Left ventricle myocardium inferior (tissue), 1 donor: ENCODE measurements at regions not wholly inside any gene's neighbourhood (a gene's known extent, or its start where the extent isn't known, plus 50 kb on each side); places are given as distances from the start of the nearest gene placed in this dataset.

Experiments
- DNase-seq: peaks from one replicate; pipeline ENCODE4 v3.0.0-alpha.2; 2020
- H3K27ac ChIP-seq: fragments of 200-600 bp; replicated peaks from 2 replicates; pipeline ENCODE4 v1.8.0; 2021
- H3K27me3 ChIP-seq: fragments of 200-600 bp; 2 replicates; pipeline ENCODE4 v1.8.0; 2021; ENCODE audit warnings: low read depth
- H3K36me3 ChIP-seq: fragments of 200-600 bp; 2 replicates; pipeline ENCODE4 v1.8.0; 2021
- H3K4me1 ChIP-seq: fragments of 200-600 bp; 2 replicates; pipeline ENCODE4 v1.8.0; 2021
- H3K4me3 ChIP-seq: fragments of 200-600 bp; 2 replicates; pipeline ENCODE4 v1.8.0; 2021; ENCODE audit warnings: mild to moderate bottlenecking, moderate library complexity
- H3K9me3 ChIP-seq: fragments of 200-600 bp; replicated peaks from 2 replicates; pipeline ENCODE4 v1.8.0; 2021
- intact Hi-C: fragments of 100-400 bp; cut with micrococcal nuclease; formaldehyde crosslinking; loops from one replicate; pipeline ENCODE4 v1.11.0; 2022
- TF ChIP-seq, protein P1 (sequence below): fragments of 200-600 bp; IDR thresholded peaks from 2 replicates; pipeline ENCODE4 v1.8.0; 2021; ENCODE audit warnings: antibody characterized with exemption, mild to moderate bottlenecking, borderline replicate concordance
- donor health status: DM: no; HTN: yes; CAD: no; lungs with severe emphysema.

DNA sequence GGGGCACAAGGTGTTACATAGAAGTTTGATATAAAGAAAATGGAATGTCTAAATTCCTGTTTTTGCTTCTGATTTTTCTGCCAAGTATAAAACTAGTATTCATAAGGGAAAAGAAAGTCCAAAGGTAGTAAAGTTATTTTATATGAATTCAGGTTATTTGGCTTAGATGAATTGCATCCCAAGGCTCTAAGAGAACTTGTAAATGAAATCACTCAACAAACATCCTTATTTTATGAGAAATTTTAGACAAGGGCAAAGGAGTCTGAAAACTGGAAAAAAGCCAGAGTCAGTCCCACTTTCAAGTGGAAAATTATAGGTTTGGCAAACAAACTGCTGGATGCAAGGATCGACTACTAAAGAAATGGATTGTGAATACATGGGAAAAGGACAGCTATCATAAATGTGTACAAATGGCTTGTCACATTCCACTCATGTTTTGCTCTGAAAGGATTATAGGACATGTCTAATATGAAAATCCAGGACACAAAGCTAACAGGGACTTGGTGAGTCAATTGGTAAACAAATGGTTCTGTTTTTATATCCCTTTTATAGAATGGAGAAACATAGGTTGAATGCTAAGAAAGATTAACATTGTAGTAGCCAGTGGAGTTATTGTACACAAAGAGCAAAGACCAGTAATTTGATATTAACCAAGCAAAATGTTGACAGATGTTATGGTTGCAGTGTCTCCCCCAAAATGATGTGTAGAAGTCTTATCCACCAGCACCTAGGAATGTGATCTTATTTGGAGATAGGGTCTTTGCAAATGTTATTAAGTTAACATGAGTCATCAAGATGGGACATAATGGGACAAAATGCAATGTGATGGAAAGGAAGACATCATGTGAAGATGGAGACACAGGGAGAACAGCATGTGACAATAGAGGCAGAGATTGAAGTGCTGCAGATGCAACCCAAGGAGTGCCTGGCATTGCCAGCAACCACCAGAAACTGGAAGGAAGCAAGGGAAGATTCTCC, 495.7 kb downstream of the TLE1 start:
- Histone ChIP-seq H3K4me1 (no peaks in the 10 kb centered on the region), H3K27ac (no peak overlapping the region), H3K36me3 (no peaks in the 10 kb centered on the region), H3K9me3 (peaks cover 6% of the 10 kb centered on the region), H3K4me3 (no peak overlapping the region), H3K27me3 (no peaks in the 10 kb centered on the region)
- no peak for DNase-seq
- TF ChIP-seq, protein P1, sequence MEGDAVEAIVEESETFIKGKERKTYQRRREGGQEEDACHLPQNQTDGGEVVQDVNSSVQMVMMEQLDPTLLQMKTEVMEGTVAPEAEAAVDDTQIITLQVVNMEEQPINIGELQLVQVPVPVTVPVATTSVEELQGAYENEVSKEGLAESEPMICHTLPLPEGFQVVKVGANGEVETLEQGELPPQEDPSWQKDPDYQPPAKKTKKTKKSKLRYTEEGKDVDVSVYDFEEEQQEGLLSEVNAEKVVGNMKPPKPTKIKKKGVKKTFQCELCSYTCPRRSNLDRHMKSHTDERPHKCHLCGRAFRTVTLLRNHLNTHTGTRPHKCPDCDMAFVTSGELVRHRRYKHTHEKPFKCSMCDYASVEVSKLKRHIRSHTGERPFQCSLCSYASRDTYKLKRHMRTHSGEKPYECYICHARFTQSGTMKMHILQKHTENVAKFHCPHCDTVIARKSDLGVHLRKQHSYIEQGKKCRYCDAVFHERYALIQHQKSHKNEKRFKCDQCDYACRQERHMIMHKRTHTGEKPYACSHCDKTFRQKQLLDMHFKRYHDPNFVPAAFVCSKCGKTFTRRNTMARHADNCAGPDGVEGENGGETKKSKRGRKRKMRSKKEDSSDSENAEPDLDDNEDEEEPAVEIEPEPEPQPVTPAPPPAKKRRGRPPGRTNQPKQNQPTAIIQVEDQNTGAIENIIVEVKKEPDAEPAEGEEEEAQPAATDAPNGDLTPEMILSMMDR, result no peak
- intact Hi-C loops, result no loop called here

DNA sequence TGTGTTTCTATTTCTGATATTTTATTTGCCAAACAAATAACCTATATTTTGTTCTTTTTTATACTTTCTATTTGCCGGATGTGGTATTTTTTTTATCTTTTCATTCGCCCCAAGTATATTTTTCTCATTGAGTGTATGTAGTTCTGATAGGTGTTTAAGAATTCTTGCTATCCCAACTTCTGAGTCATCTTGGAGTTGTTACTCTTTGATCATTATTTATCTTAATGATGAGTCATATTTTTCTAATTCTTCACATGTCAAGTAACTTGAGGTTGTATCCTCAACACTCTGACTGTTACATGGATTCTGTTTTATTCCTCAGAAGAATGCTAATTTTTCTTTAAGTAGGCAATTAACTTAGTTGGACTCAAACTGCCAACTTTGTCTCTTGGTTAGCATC, 498.1 kb downstream of the TLE1 start:
- DNase-seq, result no peak
- Histone ChIP-seq H3K4me3 (no peak overlapping the region), H3K36me3 (no peaks in the 10 kb centered on the region), H3K4me1 (no peaks in the 10 kb centered on the region), H3K27me3 (no peaks in the 10 kb centered on the region), H3K27ac (no peak overlapping the region), H3K9me3 (peaks cover 6% of the 10 kb centered on the region)
- intact Hi-C loops, result no loop called here
- TF ChIP-seq, protein P1, result no peak

DNA sequence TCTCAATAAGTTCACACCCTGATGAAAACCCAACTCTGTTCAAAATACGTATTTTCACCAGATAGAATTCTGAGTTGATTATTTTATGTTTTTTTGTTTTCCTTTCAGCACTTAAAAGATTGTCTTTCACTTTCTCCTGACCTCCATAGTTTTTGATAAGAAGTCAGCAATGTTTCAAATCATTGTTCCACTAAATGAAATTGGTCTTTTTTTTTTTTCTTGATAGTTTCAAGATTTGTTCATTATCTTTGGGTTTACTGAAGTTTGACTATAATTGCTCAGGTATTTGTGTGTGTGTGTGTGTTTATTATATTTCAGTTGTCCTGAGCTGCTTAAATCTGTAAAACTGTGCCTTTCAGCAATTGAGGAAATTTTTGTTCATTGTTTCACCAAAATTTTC, 498.7 kb downstream of the TLE1 start:
- H3K4me3 ChIP-seq, result no peak overlapping the region
- TF ChIP-seq, protein P1, result no peak
- H3K27me3 ChIP-seq, result no peaks in the 10 kb centered on the region
- no peak overlapping the region for H3K27ac ChIP-seq
- no peaks in the 10 kb centered on the region for H3K4me1 ChIP-seq
- no peak for DNase-seq
- intact Hi-C loops, result no loop called here
- no peaks in the 10 kb centered on the region for H3K36me3 ChIP-seq
- H3K9me3 ChIP-seq, result peaks cover 6% of the 10 kb centered on the region

DNA sequence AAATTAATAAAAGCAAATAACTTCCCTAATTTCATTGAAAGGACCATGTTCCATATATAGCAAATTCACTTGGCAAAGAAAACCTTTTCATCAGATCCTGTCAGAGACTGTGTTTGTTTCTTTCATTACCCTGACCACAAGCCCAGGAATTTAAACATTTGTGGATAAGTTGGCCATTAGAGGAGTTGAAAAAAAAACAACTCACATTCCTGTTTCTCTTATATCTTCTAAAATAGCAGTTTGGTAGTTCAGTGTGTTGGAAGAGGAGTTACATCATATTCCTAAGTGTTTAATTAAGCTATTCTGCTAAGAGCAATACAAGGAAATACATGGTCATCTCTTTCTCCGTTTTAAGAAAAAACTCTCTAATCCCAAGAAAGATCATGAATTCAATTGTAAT, 505.6 kb downstream of the TLE1 start:
- TF ChIP-seq, protein P1, result no peak
- Histone ChIP-seq H3K27ac (no peak overlapping the region), H3K36me3 (no peaks in the 10 kb centered on the region), H3K4me1 (no peaks in the 10 kb centered on the region), H3K4me3 (no peak overlapping the region), H3K9me3 (peaks cover 5% of the 10 kb centered on the region), H3K27me3 (no peaks in the 10 kb centered on the region)
- intact Hi-C loops, result no loop called here
- no peak for DNase-seq

DNA sequence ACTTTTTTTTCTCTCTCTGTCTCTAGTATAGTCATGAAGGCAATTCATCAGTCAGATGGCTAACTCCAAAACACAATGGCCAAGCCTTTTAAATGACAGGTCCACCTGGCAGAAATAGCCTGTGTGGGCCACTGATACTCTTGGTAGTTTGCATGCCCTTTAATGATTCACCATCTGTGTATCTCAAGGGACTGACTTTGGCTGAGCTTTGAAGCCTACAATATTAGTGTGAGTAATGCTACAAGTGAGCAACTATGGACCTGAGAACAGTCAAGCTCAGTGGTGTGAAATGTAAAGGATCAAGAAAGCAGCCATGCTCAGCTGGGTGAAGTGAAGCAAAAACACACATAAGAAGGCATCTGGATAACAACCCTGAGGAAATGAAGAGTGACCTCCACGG, 506.9 kb downstream of the TLE1 start:
- Histone ChIP-seq H3K27me3 (no peaks in the 10 kb centered on the region), H3K4me1 (no peaks in the 10 kb centered on the region), H3K9me3 (peaks cover 9% of the 10 kb centered on the region), H3K4me3 (no peak overlapping the region), H3K36me3 (no peaks in the 10 kb centered on the region), H3K27ac (no peak overlapping the region)
- TF ChIP-seq, protein P1, result no peak
- no peak for DNase-seq
- intact Hi-C loops, result no loop called here
